WTC11 (cell line): ENCODE measurements at regions not wholly inside any gene's neighbourhood (a gene's known extent, or its start where the extent isn't known, plus 50 kb on each side); places are given as distances from the start of the nearest gene placed in this dataset.

Source experiments
- CTCF ChIP-seq: fragments of 200-600 bp; IDR thresholded peaks from 2 replicates; pipeline ENCODE4 v1.8.0; 2022; ENCODE audit warnings: antibody characterized with exemption
- JUN ChIP-seq: sonication (generic); formaldehyde crosslinking; IDR thresholded peaks from 2 replicates; pipeline ENCODE4 v1.8.0; 2023; ENCODE audit warnings: mild to moderate bottlenecking, missing genetic modification reagents
- RELA ChIP-seq: sonication (generic); formaldehyde crosslinking; IDR thresholded peaks from 2 replicates; pipeline ENCODE4 v1.8.1; 2022; ENCODE audit warnings: missing genetic modification reagents, mild to moderate bottlenecking, borderline replicate concordance
- TCF7 ChIP-seq: sonication (generic); formaldehyde crosslinking; IDR thresholded peaks from 2 replicates; pipeline ENCODE4 v1.8.0; 2022; ENCODE audit warnings: mild to moderate bottlenecking, low read depth, missing genetic modification reagents, moderate library complexity
- TEAD4 ChIP-seq: sonication (generic); formaldehyde crosslinking; IDR thresholded peaks from 2 replicates; pipeline ENCODE4 v1.8.0; 2022; ENCODE audit warnings: mild to moderate bottlenecking, missing genetic modification reagents

- TF ChIP-seq TEAD4 (CRISPR knock-in tag) (no peak), CTCF (no peak), TCF7 (CRISPR knock-in tag) (no peak), JUN (CRISPR knock-in tag) (no peak), RELA (CRISPR knock-in tag) (no peak)
Observed at GRCh38 chr1:224851848-224852261, 77.6 kb upstream of the DNAH14 start.
